H9 (cell line): ENCODE measurements at regions not wholly inside any gene's neighbourhood (a gene's known extent, or its start where the extent isn't known, plus 50 kb on each side); places are given as distances from the start of the nearest gene placed in this dataset.

Experiments
- DNase-seq: peaks from one replicate; pipeline ENCODE4 v3.0.0-alpha.2; 2017
- H2AFZ ChIP-seq: one replicate; pipeline ENCODE4 v1.6.1; 2013; ENCODE audit warnings: mild to moderate bottlenecking, low read length, control low read depth, moderate library complexity
- H2AK5ac ChIP-seq: 2 replicates; pipeline ENCODE4 v1.6.1; 2013; ENCODE audit warnings: low read length, control low read depth, mixed read lengths; ENCODE audit not compliant: insufficient read length
- H2BK120ac ChIP-seq: one replicate; pipeline ENCODE4 v1.6.1; 2013; ENCODE audit warnings: low read depth, mild to moderate bottlenecking, low read length, control low read depth, inconsistent platforms; ENCODE audit not compliant: poor library complexity, severe bottlenecking
- H2BK12ac ChIP-seq: 2 replicates; pipeline ENCODE4 v1.6.1; 2013; ENCODE audit warnings: low read length, control low read depth, mixed read lengths, low read depth; ENCODE audit not compliant: insufficient read length
- H2BK15ac ChIP-seq: 2 replicates; pipeline ENCODE4 v1.6.1; 2013; ENCODE audit warnings: low read depth, low read length, control low read depth
- H2BK20ac ChIP-seq: one replicate; pipeline ENCODE4 v1.6.1; 2013; ENCODE audit warnings: low read depth, mild to moderate bottlenecking, low read length, control low read depth, inconsistent platforms; ENCODE audit not compliant: poor library complexity, severe bottlenecking
- H2BK5ac ChIP-seq: 2 replicates; pipeline ENCODE4 v1.6.1; 2013; ENCODE audit warnings: low read length, control low read depth, mixed read lengths; ENCODE audit not compliant: insufficient read length
- H3K14ac ChIP-seq: 2 replicates; pipeline ENCODE4 v1.6.1; 2013; ENCODE audit warnings: low read length, control low read depth; ENCODE audit not compliant: insufficient read depth
- H3K18ac ChIP-seq: 2 replicates; pipeline ENCODE4 v1.6.1; 2013; ENCODE audit warnings: low read depth, mild to moderate bottlenecking, mixed read lengths, low read length, control low read depth; ENCODE audit not compliant: insufficient read length
- H3K23ac ChIP-seq: 2 replicates; pipeline ENCODE4 v1.6.1; 2013; ENCODE audit warnings: low read length, control low read depth, mixed read lengths, low read depth; ENCODE audit not compliant: insufficient read length
- H3K23me2 ChIP-seq: 2 replicates; pipeline ENCODE4 v1.6.1; 2013; ENCODE audit warnings: low read depth, mild to moderate bottlenecking, mixed read lengths, low read length, control low read depth; ENCODE audit not compliant: insufficient read length, poor library complexity, severe bottlenecking
- H3K27ac ChIP-seq: 2 replicates; pipeline ENCODE4 v1.5.1; 2013; ENCODE audit warnings: low read length, control low read depth, mixed read lengths, low read depth; ENCODE audit not compliant: insufficient read length
- H3K27me3 ChIP-seq: 2 replicates; pipeline ENCODE4 v1.6.1; 2013; ENCODE audit warnings: low read length, control low read depth, inconsistent platforms; ENCODE audit not compliant: insufficient read depth
- H3K4ac ChIP-seq: 2 replicates; pipeline ENCODE4 v1.6.1; 2013; ENCODE audit warnings: low read depth, mild to moderate bottlenecking, control low read depth, inconsistent platforms, low read length, moderate library complexity
- H3K4me1 ChIP-seq: 2 replicates; pipeline ENCODE4 v1.6.1; 2013; ENCODE audit warnings: low read length, control low read depth, inconsistent platforms; ENCODE audit not compliant: insufficient read depth
- H3K4me2 ChIP-seq: 2 replicates; pipeline ENCODE4 v1.6.1; 2013; ENCODE audit warnings: low read length, control low read depth, mixed read lengths; ENCODE audit not compliant: insufficient read length, insufficient read depth
- H3K56ac ChIP-seq: 2 replicates; pipeline ENCODE4 v1.6.1; 2013; ENCODE audit warnings: low read depth, mild to moderate bottlenecking, mixed read lengths, low read length, control low read depth; ENCODE audit not compliant: insufficient read length
- H3K79me1 ChIP-seq: 2 replicates; pipeline ENCODE4 v1.6.1; 2013; ENCODE audit warnings: low read depth, mild to moderate bottlenecking, moderate library complexity, low read length, control low read depth, inconsistent platforms; ENCODE audit not compliant: insufficient read depth, poor library complexity, severe bottlenecking
- H3K79me2 ChIP-seq: 2 replicates; pipeline ENCODE4 v1.6.1; 2013; ENCODE audit warnings: low read length, control low read depth, inconsistent platforms; ENCODE audit not compliant: insufficient read depth
- H3K9ac ChIP-seq: 2 replicates; pipeline ENCODE4 v1.6.1; 2013; ENCODE audit warnings: low read length, control low read depth, mixed read lengths; ENCODE audit not compliant: insufficient read length; ENCODE audit errors: extremely low read depth
- H3K9me3 ChIP-seq: one replicate; pipeline ENCODE4 v1.6.1; 2013; ENCODE audit warnings: low read depth, low read length, inconsistent platforms; ENCODE audit not compliant: control insufficient read depth
- H3T11ph ChIP-seq: one replicate; pipeline ENCODE4 v1.6.1; 2013; ENCODE audit warnings: mild to moderate bottlenecking, low read length, control low read depth, inconsistent platforms
- H4K20me1 ChIP-seq: one replicate; pipeline ENCODE4 v1.6.1; 2013; ENCODE audit not compliant: control insufficient read depth, insufficient read length, insufficient read depth
- H4K5ac ChIP-seq: 2 replicates; pipeline ENCODE4 v1.6.1; 2013; ENCODE audit warnings: low read depth, mild to moderate bottlenecking, mixed read lengths, low read length, control low read depth; ENCODE audit not compliant: insufficient read length
- H4K8ac ChIP-seq: replicated peaks from 2 replicates; pipeline ENCODE4 v1.6.1; 2013; ENCODE audit warnings: low read length, control low read depth, mixed read lengths, low read depth; ENCODE audit not compliant: insufficient read length
- H4K91ac ChIP-seq: 2 replicates; pipeline ENCODE4 v1.6.1; 2013; ENCODE audit warnings: low read depth, mild to moderate bottlenecking, moderate library complexity, mixed read lengths, low read length, control low read depth; ENCODE audit not compliant: insufficient read length
- H3K27ac Mint-ChIP-seq, 3 experiments: 2 replicates in 2 of 3; 3 replicates in 1 of 3; pipeline ENCODE4 v1.8.0; 2020 to 2021; ENCODE audit warnings: mixed read lengths in 3 of 3, mild to moderate bottlenecking in 1 of 3, moderate library complexity in 1 of 3
- H3K27me3 Mint-ChIP-seq: 2 replicates; pipeline ENCODE4 v1.8.0; 2021; ENCODE audit warnings: low read depth, mild to moderate bottlenecking, moderate library complexity, mixed read lengths
- H3K36me3 Mint-ChIP-seq, 3 experiments: 2 replicates in 2 of 3; 3 replicates in 1 of 3; pipeline ENCODE4 v1.8.0; 2020 to 2021; ENCODE audit warnings: low read depth in 3 of 3, mixed read lengths in 3 of 3; ENCODE audit not compliant: insufficient read depth in 1 of 3
- H3K4me1 Mint-ChIP-seq, 2 experiments: 2 replicates each; pipeline ENCODE4 v1.8.0; 2020; ENCODE audit warnings: mixed read lengths in 2 of 2
- H3K4me3 Mint-ChIP-seq, 2 experiments: 2 replicates in 1 of 2; 3 replicates in 1 of 2; pipeline ENCODE4 v1.8.0; 2020 to 2021; ENCODE audit warnings: mild to moderate bottlenecking in 2 of 2, mixed read lengths in 2 of 2, moderate library complexity in 1 of 2
- H3K9me3 Mint-ChIP-seq, 2 experiments: 2 replicates in 1 of 2; 3 replicates in 1 of 2; pipeline ENCODE4 v1.8.0; 2020; ENCODE audit warnings: mild to moderate bottlenecking in 2 of 2, mixed read lengths in 2 of 2, moderate library complexity in 1 of 2
- CTCF ChIP-seq: fragments of 200-600 bp; sonication (generic); conservative IDR thresholded peaks from 3 replicates; pipeline ENCODE4 v1.8.0; 2021; ENCODE audit warnings: antibody characterized with exemption, mild to moderate bottlenecking

GRCh38 chr3:89948008-89948407, 840.6 kb downstream of the EPHA3 start:
- no peak for TF ChIP-seq CTCF
- H2BK15ac ChIP-seq = no peak overlapping the region
- Mint-ChIP-seq H3K9me3 (peaks cover 7 to 19% of the 10 kb centered on the region in 2 experiments; a peak in 4 of 5 replicates), H3K4me1 (peaks cover 12 to 22% of the 10 kb centered on the region in 2 experiments), H3K27me3 (no peaks in the 10 kb centered on the region), H3K4me3 (no peak overlapping the region), H3K36me3 (peaks cover under 1 to 15% (median 2%) of the 10 kb centered on the region in 3 experiments; a peak in 3 of 7 replicates), H3K27ac (no peak overlapping the region)
- H3K79me1 ChIP-seq = no peaks in the 10 kb centered on the region
- H3K14ac ChIP-seq = no peak overlapping the region
- H2BK5ac ChIP-seq = no peak overlapping the region
- no peaks in the 10 kb centered on the region for H3K9me3 ChIP-seq
- H3T11ph ChIP-seq = no peak overlapping the region
- H4K5ac ChIP-seq = no peak overlapping the region
- no peaks in the 10 kb centered on the region for H3K27me3 ChIP-seq
- no peak overlapping the region for H3K9ac ChIP-seq
- H4K8ac ChIP-seq = no peak overlapping the region
- H3K18ac ChIP-seq = no peak overlapping the region
- no peak overlapping the region for H3K56ac ChIP-seq
- no peaks in the 10 kb centered on the region for H3K23me2 ChIP-seq
- H4K20me1 ChIP-seq = no peaks in the 10 kb centered on the region
- no peak overlapping the region for H3K4ac ChIP-seq
- H2BK120ac ChIP-seq = no peak overlapping the region
- no peak overlapping the region for H4K91ac ChIP-seq
- H3K23ac ChIP-seq = no peak overlapping the region
- H3K79me2 ChIP-seq = no peaks in the 10 kb centered on the region
- DNase-seq = no peak
- no peak overlapping the region for H2BK12ac ChIP-seq
- H3K4me1 ChIP-seq = no peaks in the 10 kb centered on the region
- H3K27ac ChIP-seq = no peak overlapping the region
- no peak overlapping the region for H2AFZ ChIP-seq
- H2BK20ac ChIP-seq = no peak overlapping the region
- H3K4me2 ChIP-seq = no peak overlapping the region
- no peak overlapping the region for H2AK5ac ChIP-seq
